ENCODE measurements at regions not wholly inside any gene's neighbourhood (a gene's known extent, or its start where the extent isn't known, plus 50 kb on each side); places are given as distances from the start of the nearest gene placed in this dataset.
A peak's percentile ranks its signal among the peaks of the same experiment; 100 is the strongest.

- intact Hi-C loops (cut with micrococcal nuclease) = loop anchor here (5.0 to 10.0 kb wide), 2 partner anchors 67 to 75 kb away; no protein-coding TSS in a partner anchor
- Histone ChIP-seq H3K36me3 (replicated peaks in 1 of 2; ENCODE audit: control insufficient read depth in 1 of 2, insufficient read depth in 2 of 2, low read length in 2 of 2) (no peaks in the 10 kb centered on the region), H3K9me3 (replicated peaks in 1 of 2; ENCODE audit: control insufficient read depth in 1 of 2, insufficient read depth in 1 of 2, low read length in 2 of 2) (no peaks in the 10 kb centered on the region), H4K20me1 (ENCODE audit: insufficient read depth, low read length) (no peaks in the 10 kb centered on the region), H3K79me2 (ENCODE audit: insufficient read depth, low read length) (no peaks in the 10 kb centered on the region), H3K27me3 (ENCODE audit: control insufficient read depth in 2 of 2, insufficient read depth in 2 of 2, low read length in 2 of 2) (no peaks in the 10 kb centered on the region), H3K4me2 (replicated peaks; ENCODE audit: extremely low read depth, low read length, poor library complexity, severe bottlenecking) (no peak overlapping the region), H3K9ac (ENCODE audit: insufficient read depth, low read length, poor library complexity, severe bottlenecking) (no peak overlapping the region), H3K27ac (ENCODE audit: low read depth in 1 of 2, low read length in 2 of 2) (peak overlapping the region in 1 of 2 donors; percentile 10), H3K4me3 (replicated peaks in 1 of 3; ENCODE audit: low read depth in 2 of 3, low read length in 3 of 3) (no peak overlapping the region), H2AFZ (ENCODE audit: insufficient read depth, low read depth, low read length, poor library complexity, severe bottlenecking) (no peak overlapping the region), H3K4me1 (ENCODE audit: control insufficient read depth in 1 of 2, insufficient read depth in 2 of 2, low read length in 2 of 2) (peaks cover 49 to 56% of the 10 kb centered on the region in 2 donors)
- H3K4me1 Mint-ChIP-seq = peaks cover 49% of the 10 kb centered on the region
- TF ChIP-seq CTCF (IDR thresholded peaks at IDR 0.05) = no peak
- peaks cover 0 to 4% of the 10 kb centered on the region in 2 donors for H3K36me3 Mint-ChIP-seq
- H3K27ac Mint-ChIP-seq = peak overlapping the region; percentile 71 to 96 (median 84)
- no CpG with 5 or more reads among the region's 1 CpG for WGBS (ENCODE audit: insufficient coverage)
- peaks cover 0 to 3% (median 1%) of the 10 kb centered on the region in 3 donors for H3K27me3 Mint-ChIP-seq (ENCODE audit: low read depth in 3 of 3)
- peak overlapping the region in 1 of 2 donors; percentile 35 for H3K4me3 Mint-ChIP-seq
- peak; percentile 12 to 61 (median 42) for DNase-seq
- H3K9me3 Mint-ChIP-seq = peaks cover 0 to 8% (median under 1%) of the 10 kb centered on the region in 7 donors
Measured at GRCh38 chr6:47169785-47170616, 127.9 kb upstream of the ADGRF1 start.

GRCh38 chr6:47168180-47168579 is 126.0 kb upstream of the ADGRF1 start:
- Histone ChIP-seq H3K4me1 (ENCODE audit: control insufficient read depth in 1 of 2, insufficient read depth in 2 of 2, low read length in 2 of 2) (peaks cover 61 to 74% of the 10 kb centered on the region in 2 donors), H3K4me2 (replicated peaks; ENCODE audit: extremely low read depth, low read length, poor library complexity, severe bottlenecking) (no peak overlapping the region), H2AFZ (ENCODE audit: insufficient read depth, low read depth, low read length, poor library complexity, severe bottlenecking) (no peak overlapping the region), H3K36me3 (replicated peaks in 1 of 2; ENCODE audit: control insufficient read depth in 1 of 2, insufficient read depth in 2 of 2, low read length in 2 of 2) (no peaks in the 10 kb centered on the region), H3K27ac (ENCODE audit: low read depth in 1 of 2, low read length in 2 of 2) (no peak overlapping the region), H3K27me3 (ENCODE audit: control insufficient read depth in 2 of 2, insufficient read depth in 2 of 2, low read length in 2 of 2) (no peaks in the 10 kb centered on the region), H3K79me2 (ENCODE audit: insufficient read depth, low read length) (no peaks in the 10 kb centered on the region), H3K4me3 (replicated peaks in 1 of 3; ENCODE audit: low read depth in 2 of 3, low read length in 3 of 3) (no peak overlapping the region), H3K9me3 (replicated peaks in 1 of 2; ENCODE audit: control insufficient read depth in 1 of 2, insufficient read depth in 1 of 2, low read length in 2 of 2) (no peaks in the 10 kb centered on the region), H3K9ac (ENCODE audit: insufficient read depth, low read length, poor library complexity, severe bottlenecking) (no peak overlapping the region), H4K20me1 (ENCODE audit: insufficient read depth, low read length) (no peaks in the 10 kb centered on the region)
- intact Hi-C loops (cut with micrococcal nuclease) = loop anchor here (5.0 to 10.0 kb wide), 2 partner anchors 69 to 77 kb away; no protein-coding TSS in a partner anchor
- peaks cover 0 to 3% (median 1%) of the 10 kb centered on the region in 3 donors for H3K27me3 Mint-ChIP-seq (ENCODE audit: low read depth in 3 of 3)
- no CpG with 5 or more reads among the region's 2 CpGs for WGBS (ENCODE audit: insufficient coverage)
- TF ChIP-seq CTCF (IDR thresholded peaks at IDR 0.05) = no peak
- no peak overlapping the region for H3K4me3 Mint-ChIP-seq
- H3K4me1 Mint-ChIP-seq = peaks cover 64% of the 10 kb centered on the region
- DNase-seq = peak; percentile 58 to 81 (median 60)
- H3K27ac Mint-ChIP-seq = peak overlapping the region in 5 of 7 donors; percentile 9 to 63 (median 30)
- H3K36me3 Mint-ChIP-seq = peaks cover 0 to 4% of the 10 kb centered on the region in 2 donors
- peaks cover 0 to 8% (median 2%) of the 10 kb centered on the region in 7 donors for H3K9me3 Mint-ChIP-seq

All from CD14-positive monocyte (primary cell).